Gastroesophageal sphincter (tissue), 4 donors: ENCODE measurements at regions not wholly inside any gene's neighbourhood (a gene's known extent, or its start where the extent isn't known, plus 50 kb on each side); places are given as distances from the start of the nearest gene placed in this dataset.

Source experiments
- ATAC-seq: fragments of 150-250 bp; one replicate; pipeline ENCODE4 v1.9.1; 2016; ENCODE audit warnings: mild to moderate bottlenecking, moderate library complexity
- H3K27ac ChIP-seq, 4 donors: fragments of 200-600 bp; sonication (generic) in 3 of 4; 1 replicate in 3 of 4; 2 replicates in 1 of 4; pipeline ENCODE4 v1.5.1; 2016 to 2019
- H3K27me3 ChIP-seq: fragments of 200-600 bp; sonication (generic); one replicate; pipeline ENCODE4 v1.5.1; 2019
- H3K36me3 ChIP-seq, 2 donors: fragments of 200-600 bp; sonication (generic); one replicate each; pipeline ENCODE4 v1.5.1; 2019; ENCODE audit warnings: control low read depth in 1 of 2
- H3K4me1 ChIP-seq, 3 donors: fragments of 200-600 bp; sonication (generic); 1 replicate in 2 of 3; 2 replicates in 1 of 3; pipeline ENCODE4 v1.5.1; 2016 to 2019; ENCODE audit warnings: control low read depth in 2 of 3
- H3K4me3 ChIP-seq, 2 donors: fragments of 200-600 bp; sonication (generic); one replicate each; pipeline ENCODE4 v1.5.1; 2019; ENCODE audit warnings: mild to moderate bottlenecking in 1 of 2, moderate library complexity in 1 of 2
- H3K9me3 ChIP-seq, 3 donors: fragments of 200-600 bp; sonication (generic); one replicate each; pipeline ENCODE4 v1.5.1; 2017 to 2019; ENCODE audit warnings: control low read depth in 2 of 3
- EP300 ChIP-seq: sonication (generic); formaldehyde crosslinking; IDR thresholded peaks from one replicate; pipeline ENCODE4 v1.6.1; 2017; ENCODE audit warnings: antibody characterized with exemption, mild to moderate bottlenecking
- POLR2A ChIP-seq, 2 donors: fragments of 450-650 bp; IDR thresholded peaks; one replicate each; pipeline ENCODE4 v1.6.1; 2017; ENCODE audit warnings: antibody characterized with exemption in 2 of 2, mild to moderate bottlenecking in 2 of 2, moderate library complexity in 1 of 2
- POLR2AphosphoS5 ChIP-seq: sonication (generic); formaldehyde crosslinking; IDR thresholded peaks from one replicate; pipeline ENCODE4 v1.6.1; 2017; ENCODE audit warnings: antibody characterized with exemption
- WGBS, 2 donors: methylation state at CpG; one replicate each; pipeline ENCODE4 v1.1.5; 2018; ENCODE audit warnings: low coverage in 1 of 2; 5-methylcytosine and 5-hydroxymethylcytosine counted together
- TF ChIP-seq, protein P1 (sequence below), 4 experiments: fragments of 200-600 bp in 2 of 4; fragments of 450-650 bp in 2 of 4; sonication (generic) in 1 of 4; IDR thresholded peaks; one replicate each; pipeline ENCODE4 v1.5.1; 2017 to 2019; ENCODE audit warnings: antibody characterized with exemption in 4 of 4, mild to moderate bottlenecking in 2 of 4, moderate library complexity in 2 of 4

DNA sequence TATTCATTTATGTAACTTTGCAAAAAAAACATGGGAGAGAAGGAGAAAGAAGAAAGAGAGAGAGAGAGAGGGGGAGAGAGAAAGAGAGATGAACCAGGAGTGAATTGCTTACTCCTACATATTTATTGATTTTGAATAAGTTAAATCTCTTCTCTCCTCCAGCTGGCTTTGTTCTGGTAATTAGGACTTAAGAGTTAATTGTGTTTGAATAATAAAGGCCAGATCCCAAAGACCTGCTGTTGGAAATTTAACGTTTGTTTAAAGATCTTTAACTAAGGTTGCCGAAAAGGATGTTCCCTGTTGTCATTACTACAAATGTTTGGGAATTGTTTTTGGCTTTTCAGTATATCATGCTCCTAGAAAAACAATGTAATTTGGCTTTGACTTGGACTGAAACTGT, 473.0 kb downstream of the TUSC1 start:
- 58 to 63% methylated on average over 2 of the region's 2 CpGs for WGBS, 2 donors
- no peak for ATAC-seq
- no peaks in the 10 kb centered on the region for H3K36me3 ChIP-seq
- peaks cover 0 to 23% (median 2%) of the 10 kb centered on the region in 3 donors for H3K4me1 ChIP-seq
- no peak overlapping the region for H3K27ac ChIP-seq
- TF ChIP-seq POLR2A (IDR thresholded peaks at IDR 0.05) (no peak), POLR2AphosphoS5 (no peak), EP300 (no peak)
- TF ChIP-seq, protein P1, sequence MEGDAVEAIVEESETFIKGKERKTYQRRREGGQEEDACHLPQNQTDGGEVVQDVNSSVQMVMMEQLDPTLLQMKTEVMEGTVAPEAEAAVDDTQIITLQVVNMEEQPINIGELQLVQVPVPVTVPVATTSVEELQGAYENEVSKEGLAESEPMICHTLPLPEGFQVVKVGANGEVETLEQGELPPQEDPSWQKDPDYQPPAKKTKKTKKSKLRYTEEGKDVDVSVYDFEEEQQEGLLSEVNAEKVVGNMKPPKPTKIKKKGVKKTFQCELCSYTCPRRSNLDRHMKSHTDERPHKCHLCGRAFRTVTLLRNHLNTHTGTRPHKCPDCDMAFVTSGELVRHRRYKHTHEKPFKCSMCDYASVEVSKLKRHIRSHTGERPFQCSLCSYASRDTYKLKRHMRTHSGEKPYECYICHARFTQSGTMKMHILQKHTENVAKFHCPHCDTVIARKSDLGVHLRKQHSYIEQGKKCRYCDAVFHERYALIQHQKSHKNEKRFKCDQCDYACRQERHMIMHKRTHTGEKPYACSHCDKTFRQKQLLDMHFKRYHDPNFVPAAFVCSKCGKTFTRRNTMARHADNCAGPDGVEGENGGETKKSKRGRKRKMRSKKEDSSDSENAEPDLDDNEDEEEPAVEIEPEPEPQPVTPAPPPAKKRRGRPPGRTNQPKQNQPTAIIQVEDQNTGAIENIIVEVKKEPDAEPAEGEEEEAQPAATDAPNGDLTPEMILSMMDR (IDR thresholded peaks at IDR 0.05), result no peak
- no peak overlapping the region for H3K4me3 ChIP-seq
- no peaks in the 10 kb centered on the region for H3K9me3 ChIP-seq
- no peaks in the 10 kb centered on the region for H3K27me3 ChIP-seq

DNA sequence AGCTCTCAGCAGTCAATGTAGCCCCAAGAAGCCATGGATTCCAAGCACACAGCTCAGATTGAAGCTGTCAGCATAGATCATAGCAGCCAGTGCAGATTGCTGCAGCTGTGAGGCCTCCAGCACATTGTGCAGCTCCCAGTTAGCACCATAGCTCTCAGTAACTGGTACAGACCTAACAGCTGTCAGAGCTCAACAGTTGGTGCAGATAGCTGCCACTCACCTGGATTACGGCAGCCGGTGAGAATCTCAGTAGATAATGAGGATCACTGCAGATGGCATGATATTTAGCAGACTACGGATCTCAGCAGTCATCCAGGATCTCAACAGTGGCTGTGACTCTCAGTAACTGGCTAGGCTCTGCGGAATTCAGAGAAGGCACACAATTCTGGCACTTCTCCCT, 500.4 kb downstream of the TUSC1 start:
- Histone ChIP-seq H3K4me3 (no peak overlapping the region), H3K36me3 (no peaks in the 10 kb centered on the region), H3K27ac (no peak overlapping the region), H3K4me1 (no peaks in the 10 kb centered on the region), H3K27me3 (no peaks in the 10 kb centered on the region), H3K9me3 (peaks cover 0 to 18% (median 0%) of the 10 kb centered on the region in 3 donors)
- TF ChIP-seq POLR2A (IDR thresholded peaks at IDR 0.05) (no peak), POLR2AphosphoS5 (no peak), EP300 (no peak)
- TF ChIP-seq, protein P1 (IDR thresholded peaks at IDR 0.05), result no peak
- WGBS, 2 donors, result 92% methylated on average over 4 of the region's 4 CpGs
- ATAC-seq, result no peak

DNA sequence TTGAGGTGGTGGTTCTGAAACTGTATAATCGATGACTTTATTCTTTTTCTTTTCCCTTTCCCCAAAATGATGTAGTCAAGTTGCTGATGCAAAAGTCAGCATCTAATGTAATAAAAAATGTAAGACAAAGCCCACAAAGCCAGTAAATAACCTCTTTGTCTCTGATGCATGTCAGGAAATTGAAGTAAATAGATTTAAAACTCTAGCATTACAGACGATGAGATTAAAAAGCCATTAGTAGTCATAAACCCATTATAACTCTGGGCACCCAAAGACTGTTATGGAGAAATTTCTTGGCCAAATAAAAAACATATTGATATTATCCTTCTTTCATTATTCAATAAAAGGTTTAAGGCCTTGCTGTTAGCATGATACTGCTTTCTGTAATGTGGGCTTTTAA, 548.7 kb downstream of the TUSC1 start:
- no peak for TF ChIP-seq POLR2A (IDR thresholded peaks at IDR 0.05)
- TF ChIP-seq, protein P1 (IDR thresholded peaks at IDR 0.05), result no peak
- no peak for TF ChIP-seq POLR2AphosphoS5
- TF ChIP-seq EP300, result no peak
- no peak for ATAC-seq
- H3K27ac ChIP-seq, result no peak overlapping the region
- H3K4me3 ChIP-seq, result no peak overlapping the region
- no peaks in the 10 kb centered on the region for H3K36me3 ChIP-seq
- H3K4me1 ChIP-seq, result no peaks in the 10 kb centered on the region
- H3K27me3 ChIP-seq, result no peaks in the 10 kb centered on the region
- no peaks in the 10 kb centered on the region for H3K9me3 ChIP-seq
- 79 to 88% methylated on average over 2 of the region's 2 CpGs for WGBS, 2 donors

DNA sequence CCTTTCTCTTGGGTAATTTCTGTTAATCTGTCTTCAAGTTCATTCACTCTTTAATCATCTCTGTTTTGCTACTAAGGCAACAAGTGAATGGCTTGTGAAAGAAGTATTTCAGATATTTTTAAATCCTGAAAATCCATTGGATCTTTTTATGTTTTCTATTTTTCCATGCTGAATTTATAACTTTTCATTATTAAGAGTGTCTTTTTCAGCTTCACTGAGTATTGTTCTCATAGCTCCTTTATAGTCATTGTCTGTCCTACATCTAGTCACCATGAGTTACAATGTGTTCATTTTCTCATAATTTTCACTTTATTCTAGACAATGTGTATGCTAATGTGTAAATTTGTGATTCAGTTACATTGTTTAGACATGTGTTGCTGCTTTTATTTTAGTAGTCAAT, 556.4 kb downstream of the TUSC1 start:
- ATAC-seq, result no peak
- H3K27me3 ChIP-seq, result no peaks in the 10 kb centered on the region
- H3K9me3 ChIP-seq, result no peaks in the 10 kb centered on the region
- peaks cover 0 to 9% (median 0%) of the 10 kb centered on the region in 3 donors for H3K4me1 ChIP-seq
- TF ChIP-seq POLR2AphosphoS5, result no peak
- TF ChIP-seq, protein P1 (IDR thresholded peaks at IDR 0.05), result no peak
- no peak for TF ChIP-seq EP300
- no peak for TF ChIP-seq POLR2A (IDR thresholded peaks at IDR 0.05)
- no peak overlapping the region for H3K4me3 ChIP-seq
- H3K27ac ChIP-seq, result no peak overlapping the region
- no peaks in the 10 kb centered on the region for H3K36me3 ChIP-seq

DNA sequence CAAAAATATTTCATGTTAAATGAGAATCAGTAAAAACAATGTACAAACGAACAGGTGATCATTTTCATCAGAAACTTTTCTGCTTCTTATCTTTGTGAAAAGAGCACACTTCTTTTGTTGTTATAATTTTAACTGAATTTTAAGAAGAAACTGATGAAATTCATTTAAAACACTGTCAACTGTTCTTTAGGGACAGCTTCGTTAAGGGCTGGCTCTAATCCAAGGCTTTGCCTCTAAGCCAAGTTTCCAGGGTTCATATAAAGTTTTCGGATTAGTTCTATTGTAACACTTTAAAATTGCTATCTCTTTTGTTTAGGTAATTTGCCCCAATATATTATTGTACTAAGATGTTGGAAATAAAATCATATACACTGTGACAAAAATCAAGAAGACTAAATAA, 559.2 kb downstream of the TUSC1 start:
- TF ChIP-seq, protein P1 (IDR thresholded peaks at IDR 0.05), result no peak
- TF ChIP-seq POLR2A (IDR thresholded peaks at IDR 0.05) (no peak), POLR2AphosphoS5 (no peak), EP300 (no peak)
- ATAC-seq, result no peak
- no peak overlapping the region for H3K4me3 ChIP-seq
- no peak overlapping the region for H3K27ac ChIP-seq
- 21 to 23% methylated on average over 3 of the region's 3 CpGs for WGBS, 2 donors
- no peaks in the 10 kb centered on the region for H3K36me3 ChIP-seq
- H3K27me3 ChIP-seq, result no peaks in the 10 kb centered on the region
- peaks cover 0 to 9% (median 0%) of the 10 kb centered on the region in 3 donors for H3K4me1 ChIP-seq
- no peaks in the 10 kb centered on the region for H3K9me3 ChIP-seq
